ENCODE measurements at regions not wholly inside any gene's neighbourhood (a gene's known extent, or its start where the extent isn't known, plus 50 kb on each side); places are given as distances from the start of the nearest gene placed in this dataset.
"Not testable (repeated sequence)": the region's sequence is repeated elsewhere in the genome, so short reads cannot be mapped to it uniquely, and the experiment has no call there.

DNA sequence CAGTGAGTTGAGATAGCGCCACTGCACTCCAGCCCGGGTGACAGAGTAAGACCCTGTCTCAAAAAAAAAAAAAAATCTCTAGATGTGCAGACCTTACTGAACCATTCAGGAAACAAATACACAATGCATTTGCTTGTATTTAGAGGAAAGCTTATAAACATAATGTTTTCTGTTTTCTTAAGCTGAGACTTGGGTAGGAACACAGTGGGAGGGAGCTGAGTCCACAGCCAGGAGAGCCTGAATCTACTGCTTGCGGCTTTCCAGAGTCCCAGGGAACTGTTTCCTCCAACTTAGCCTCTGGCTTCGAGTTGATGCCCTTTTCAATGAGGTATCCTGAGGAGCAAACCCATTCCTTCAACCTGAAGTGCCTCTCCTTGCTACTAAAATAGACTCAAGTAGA lies 83.0 kb upstream of the PITRM1 start:
- DNase-seq (ENCODE audit: low read depth in 3 of 3, low spot score in 2 of 3) = no peak

DNA sequence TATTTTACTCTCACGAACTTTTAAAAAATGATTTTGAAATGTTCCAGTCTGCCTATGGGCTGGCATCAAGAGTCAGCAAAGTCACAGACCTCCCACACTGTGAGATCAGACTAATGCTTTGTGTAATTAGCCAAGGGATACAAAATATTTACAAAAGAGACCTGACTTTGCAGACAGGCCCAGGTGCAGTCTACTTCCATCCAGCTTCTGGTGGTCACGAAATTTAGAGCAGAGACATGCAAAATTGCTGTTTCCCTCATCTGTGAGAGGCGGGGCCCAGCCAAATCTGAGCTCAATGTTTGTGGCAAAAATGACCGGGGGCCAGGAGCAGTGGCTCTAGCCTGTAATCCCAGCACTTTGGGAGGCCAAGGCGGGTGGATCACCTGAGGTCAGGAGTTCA lies 82.5 kb upstream of the PITRM1 start:
- no peak for DNase-seq (ENCODE audit: low read depth in 3 of 3, low spot score in 2 of 3)

DNA sequence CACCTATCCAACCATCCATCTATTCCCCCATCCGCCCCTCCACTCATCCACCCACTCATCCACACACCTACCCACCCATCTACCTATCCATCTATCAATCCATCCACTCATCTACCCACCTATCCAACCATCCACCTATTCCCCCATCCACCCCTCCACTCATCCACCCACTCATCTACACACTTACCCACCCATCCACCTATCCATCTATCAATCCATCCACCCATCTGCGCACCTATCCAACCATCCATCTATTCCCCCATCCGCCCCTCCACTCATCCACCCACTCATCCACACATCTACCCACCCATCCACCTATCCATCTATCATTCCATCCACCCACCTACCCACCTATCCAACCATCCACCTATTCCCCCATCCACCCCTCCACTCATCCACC lies 81.4 kb upstream of the PITRM1 start:
- DNase-seq (ENCODE audit: low read depth in 3 of 3, low spot score in 2 of 3) = not testable (repeated sequence)

DNA sequence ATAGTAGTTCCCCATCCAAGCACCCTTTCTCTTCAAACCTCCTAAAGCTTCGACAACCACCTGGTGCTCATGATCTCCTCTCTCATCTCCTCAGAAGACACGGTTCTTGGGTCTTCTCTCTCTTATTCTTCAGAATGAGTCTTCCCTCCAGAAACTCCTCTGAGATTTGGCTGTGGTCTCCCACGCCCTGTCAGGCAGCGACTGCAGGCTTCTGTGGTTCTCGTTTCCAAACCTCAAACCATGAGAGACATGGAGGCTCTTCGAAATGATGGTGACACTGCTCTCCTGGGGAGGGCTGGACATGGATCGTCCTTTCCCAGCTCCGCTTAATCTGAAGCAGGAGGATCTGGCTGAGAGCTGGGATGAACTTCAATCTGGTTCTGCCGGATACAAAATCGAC lies 78.6 kb upstream of the PITRM1 start:
- no peak for DNase-seq (ENCODE audit: low read depth in 3 of 3, low spot score in 2 of 3)

DNA sequence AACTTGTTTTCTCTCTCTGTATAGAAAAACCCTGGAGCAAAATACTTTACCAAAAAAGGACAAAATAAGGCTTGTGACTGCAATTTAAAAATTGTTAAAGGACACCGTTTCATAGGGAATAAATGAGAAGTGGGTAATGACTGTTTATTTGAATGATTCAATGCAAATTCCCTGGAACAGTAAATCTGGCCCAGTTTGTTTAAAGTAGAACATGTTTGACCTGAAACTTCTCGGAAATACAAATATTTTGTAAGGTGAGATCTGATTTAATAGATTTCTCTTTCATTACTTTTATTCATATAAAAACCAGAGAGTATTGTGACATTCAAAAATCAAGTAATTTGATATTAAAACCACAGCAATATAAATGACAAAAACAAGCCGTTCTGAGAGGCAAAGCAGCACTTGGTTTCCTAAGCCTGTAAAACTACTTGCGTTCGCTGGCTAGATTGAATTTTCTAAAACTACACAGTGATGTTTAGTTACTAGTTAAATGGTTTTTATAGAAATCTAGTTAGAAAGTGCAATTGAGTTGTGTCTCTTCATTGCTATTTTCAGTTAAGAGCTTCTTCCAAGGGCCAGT lies 76.8 kb upstream of the PITRM1 start:
- DNase-seq (ENCODE audit: low read depth in 3 of 3, low spot score in 2 of 3) = no peak

DNA sequence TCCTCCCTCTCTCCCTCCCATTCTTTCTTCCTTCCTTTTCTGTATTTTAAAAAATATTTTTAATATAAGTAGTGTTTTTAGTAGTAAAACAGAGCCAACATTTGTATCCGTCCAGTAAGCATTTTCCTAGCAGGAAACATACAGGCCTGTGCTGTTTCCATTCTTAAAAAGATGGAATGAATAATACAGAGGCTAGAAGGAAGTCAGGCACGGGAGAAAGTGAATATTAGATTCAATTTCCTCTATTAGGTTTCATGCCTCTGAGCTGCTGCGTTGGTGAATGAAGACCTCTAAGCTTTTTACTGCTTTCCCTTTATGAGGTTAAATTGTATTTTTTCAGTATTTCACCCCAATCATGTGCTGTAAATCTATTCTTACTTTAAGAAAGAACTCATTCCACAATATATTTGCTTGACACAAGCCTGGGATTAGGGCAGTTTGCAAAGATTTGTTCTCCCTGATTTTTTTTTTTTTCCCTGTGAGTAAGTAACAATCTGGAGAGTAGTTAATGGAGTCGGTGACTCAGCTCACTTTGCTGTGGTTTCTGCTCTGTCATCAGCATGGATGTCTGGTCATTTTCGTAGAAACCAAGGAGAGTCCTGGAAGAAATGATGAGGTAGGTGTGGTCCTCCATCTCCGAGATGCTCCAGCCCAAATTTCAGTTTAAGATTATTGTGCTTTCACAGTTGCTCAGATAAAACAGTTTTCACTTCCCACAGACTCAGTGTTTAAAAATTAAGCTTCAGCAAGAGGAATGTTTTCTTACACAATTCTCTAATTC lies 76.1 kb upstream of the PITRM1 start:
- no peak for DNase-seq (ENCODE audit: low read depth in 3 of 3, low spot score in 2 of 3)

DNA sequence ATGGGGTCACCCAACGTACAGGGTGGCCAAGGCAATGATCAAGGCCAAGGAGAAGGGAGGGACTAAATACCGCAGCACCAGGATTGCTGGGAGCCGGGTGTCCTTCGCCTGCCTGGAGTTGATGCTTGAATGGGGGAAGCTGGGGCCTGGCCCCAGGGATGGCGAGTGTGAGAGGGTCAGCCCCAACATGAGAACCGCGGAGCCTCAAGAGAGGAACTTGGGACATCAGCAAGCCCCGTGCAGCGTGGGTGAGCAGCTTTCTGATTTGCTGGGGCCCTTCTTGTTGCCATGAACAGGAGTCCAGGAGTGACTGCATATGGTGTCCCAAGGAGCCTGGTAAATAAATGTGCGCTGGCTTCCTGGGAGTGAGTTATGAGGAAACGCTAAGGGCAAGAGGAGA lies 72.8 kb upstream of the PITRM1 start:
- DNase-seq (ENCODE audit: low read depth in 3 of 3, low spot score in 2 of 3) = no peak

DNA sequence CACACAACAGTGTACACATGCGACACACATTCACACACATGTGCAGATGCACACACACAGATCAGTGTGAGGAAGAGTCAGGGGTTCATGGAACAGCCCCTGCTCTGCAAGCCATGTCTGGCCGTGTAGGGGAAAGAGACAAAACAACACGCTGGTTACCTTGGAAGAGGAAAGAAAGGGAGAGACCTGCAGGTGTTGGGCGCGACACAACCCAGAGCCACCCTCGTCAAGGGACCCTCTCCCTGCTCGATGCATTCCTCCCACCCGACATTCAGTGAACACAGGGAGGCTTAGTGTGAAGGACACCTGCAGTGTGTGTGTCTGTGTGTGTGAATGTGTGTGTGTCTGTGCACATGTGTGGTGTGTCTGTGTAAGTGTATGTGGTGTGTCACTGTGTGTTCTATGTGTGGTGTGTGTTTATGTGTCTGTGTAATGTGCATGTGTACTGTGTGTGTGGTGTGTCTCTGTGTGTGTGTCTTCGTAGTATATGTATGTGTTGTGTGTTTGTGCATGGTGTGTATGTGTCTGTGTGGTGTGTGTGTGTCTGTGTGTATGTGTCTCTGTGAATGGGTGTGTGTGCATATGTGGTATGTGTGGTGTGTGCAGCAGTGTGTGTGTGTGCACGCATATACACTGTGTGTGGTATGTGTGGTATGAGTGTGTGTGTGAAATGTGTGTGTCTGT lies 69.5 kb upstream of the PITRM1 start:
- DNase-seq (ENCODE audit: low read depth in 3 of 3, low spot score in 2 of 3) = no peak

DNA sequence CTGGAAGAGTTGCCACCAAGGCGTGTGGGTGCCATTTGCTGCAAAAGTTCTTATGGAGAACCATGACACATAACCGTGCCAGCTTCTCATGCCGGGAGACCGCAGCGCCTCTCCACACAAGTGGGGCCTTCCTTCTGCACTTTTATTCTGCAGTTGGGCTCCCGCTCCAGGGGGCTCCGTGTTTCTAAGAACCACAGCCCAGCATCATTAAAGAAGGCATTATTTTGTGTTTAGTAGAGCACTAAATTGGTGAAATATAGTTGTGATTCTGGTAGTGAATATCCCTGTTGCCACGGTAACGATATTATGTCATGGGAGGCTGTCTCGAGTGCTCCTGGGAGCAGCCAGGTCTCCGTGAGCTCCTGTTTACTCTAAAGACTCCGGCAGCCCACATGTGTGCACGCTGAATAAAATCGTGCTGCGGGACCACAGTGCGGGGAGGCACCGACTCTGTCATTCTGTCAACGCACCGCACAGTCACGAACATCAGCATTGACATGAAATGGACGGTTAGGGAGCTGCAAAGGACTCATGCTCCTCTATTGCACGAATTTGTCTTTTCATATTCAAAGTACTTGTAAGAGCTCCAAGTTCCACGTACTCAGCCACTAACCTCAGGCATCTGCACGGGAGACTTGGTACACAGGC lies 68.8 kb upstream of the PITRM1 start:
- DNase-seq (ENCODE audit: low read depth in 3 of 3, low spot score in 2 of 3) = no peak

DNA sequence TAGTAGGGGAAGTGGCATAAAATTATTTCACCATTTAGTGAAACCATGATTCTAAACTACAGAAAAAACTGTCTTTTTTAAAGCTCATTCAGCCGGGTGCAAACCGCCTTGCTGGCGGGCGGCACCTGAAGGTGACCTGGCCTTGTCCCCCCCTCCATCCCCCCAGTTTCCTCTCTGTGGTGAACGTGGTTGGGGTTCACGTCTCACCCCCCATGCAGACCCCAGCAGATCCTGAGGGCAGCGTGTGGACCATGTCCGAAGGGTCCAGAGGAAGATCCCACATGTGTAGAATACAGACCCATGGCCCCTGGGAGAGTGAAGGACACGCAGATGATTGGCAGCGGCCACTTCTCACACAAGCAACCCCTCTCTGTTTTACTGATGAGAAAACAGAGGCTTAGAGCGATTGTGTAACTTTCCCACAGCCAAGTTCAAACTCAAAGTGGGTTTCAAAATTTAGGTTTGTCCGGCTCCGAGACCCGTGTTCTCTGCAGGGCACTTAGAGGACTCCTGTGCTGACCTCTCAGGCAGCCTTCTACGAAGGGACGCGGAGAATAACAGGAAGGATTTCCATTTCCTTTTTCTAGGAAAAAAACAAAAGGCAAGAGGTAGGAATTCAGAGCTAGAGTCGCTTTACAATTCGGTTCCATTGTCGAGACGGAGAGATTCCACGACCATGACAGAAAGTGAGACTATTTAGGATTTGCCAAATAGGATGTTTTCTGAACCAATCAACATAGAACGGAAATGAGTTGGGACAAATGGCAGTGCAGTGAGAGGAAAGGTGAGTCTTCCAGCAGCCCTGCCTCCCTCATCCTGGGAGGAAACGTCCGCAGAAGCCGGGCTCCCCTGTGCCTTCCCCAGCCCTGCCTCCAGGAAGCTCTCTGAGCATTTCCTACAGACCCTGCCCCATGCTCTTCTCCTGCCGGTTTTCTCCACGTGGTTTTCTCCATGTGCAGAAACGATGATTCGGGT lies 67.6 kb upstream of the PITRM1 start:
- no peak for DNase-seq (ENCODE audit: low read depth in 3 of 3, low spot score in 2 of 3)

DNA sequence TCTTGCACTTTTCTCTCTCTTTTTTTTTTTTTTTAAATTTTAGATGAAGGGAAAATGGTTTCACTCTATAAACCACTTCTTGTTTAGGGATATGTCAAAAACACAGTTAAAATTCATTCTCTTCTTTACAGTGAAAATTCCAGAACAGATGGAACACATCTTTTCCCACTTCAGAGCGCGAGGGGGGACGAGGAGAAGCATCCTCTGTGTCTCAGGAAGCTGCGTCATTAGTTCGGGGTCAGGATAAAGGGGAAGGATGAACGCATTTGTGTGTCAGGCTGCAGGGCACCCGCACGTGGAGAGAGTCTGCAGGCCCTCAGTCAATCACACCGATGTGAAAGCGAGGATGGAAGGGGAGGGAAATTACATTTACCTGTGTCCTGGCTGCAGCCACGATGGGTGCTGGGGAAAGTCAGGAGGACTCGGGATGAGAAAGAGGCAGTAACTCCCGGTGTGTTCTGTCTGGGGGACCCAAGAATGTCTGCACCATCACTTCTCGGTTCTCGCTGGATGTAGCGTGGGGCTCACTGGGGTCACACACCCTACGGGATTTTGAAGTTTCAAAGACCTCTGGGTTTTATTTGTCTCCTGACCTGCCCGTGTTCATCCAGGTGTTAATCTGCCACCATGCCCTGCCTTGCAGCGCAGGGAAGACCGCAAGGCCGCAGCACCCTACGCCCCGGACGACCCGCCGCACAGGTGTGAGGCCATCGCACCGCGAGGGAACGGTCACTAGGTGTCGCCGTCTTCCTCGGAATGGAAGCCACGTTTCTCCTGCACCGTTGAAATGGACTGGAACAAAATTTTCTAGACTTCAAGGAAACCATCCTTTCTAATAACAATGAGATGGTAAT lies 66.7 kb upstream of the PITRM1 start:
- no peak for DNase-seq (ENCODE audit: low read depth in 3 of 3, low spot score in 2 of 3)

DNA sequence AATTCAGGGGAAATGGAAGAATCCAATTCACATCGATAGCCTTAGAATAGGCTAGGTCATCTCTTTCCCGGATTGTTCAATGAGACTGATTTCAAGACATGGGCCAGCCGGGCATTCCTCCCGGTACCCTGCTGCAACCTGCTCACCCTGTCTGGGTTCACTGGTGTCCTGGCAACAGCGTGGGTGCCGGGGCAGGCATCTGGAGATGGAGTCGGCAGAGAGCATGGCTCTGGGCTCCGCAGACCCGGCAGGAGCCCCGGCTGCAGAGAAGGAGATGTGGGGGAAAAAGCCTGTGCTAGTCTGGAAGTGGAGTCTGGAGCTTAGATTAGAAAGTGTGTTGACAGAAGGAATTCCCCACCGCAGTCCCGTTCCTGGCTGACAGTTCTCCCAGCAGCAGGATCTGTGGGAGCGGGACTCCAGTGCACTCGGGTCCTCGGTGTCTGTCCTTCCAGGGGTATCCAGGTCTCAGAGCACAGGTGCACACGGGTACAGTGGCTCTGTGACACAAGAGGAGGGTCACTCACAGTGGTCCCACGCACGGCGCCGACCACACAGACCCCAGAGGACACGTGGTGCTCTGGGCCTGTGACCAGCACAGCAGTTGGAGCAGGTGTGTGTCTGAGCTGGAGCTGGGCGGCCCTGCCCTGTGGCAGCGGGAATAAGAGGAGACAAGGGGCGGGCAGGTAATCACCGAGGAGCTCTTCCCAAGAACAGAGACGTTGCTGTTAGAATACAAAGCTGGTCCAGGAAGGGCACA lies 65.7 kb upstream of the PITRM1 start:
- DNase-seq (ENCODE audit: low read depth in 3 of 3, low spot score in 2 of 3) = no peak

DNA sequence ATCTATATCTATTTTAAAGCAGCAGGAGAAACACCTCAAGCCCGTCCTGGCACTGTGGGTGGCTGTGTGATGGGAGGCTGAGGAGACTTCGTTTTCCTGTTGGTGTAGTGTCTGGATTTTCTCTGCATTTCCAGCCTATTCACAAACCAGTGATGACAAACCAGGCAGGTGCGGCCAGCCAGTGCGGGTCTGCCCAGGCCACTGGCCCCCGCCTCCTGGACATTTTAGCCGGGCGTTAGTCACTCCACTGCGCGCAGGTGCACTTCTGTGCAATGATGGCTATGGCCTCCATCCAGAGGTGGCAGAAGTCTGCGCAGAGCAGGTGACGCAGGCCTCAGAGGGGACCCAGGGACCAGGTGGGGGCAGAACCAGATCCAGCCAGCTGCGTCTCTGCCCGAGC lies 64.9 kb upstream of the PITRM1 start:
- no peak for DNase-seq (ENCODE audit: low read depth in 3 of 3, low spot score in 2 of 3)

DNA sequence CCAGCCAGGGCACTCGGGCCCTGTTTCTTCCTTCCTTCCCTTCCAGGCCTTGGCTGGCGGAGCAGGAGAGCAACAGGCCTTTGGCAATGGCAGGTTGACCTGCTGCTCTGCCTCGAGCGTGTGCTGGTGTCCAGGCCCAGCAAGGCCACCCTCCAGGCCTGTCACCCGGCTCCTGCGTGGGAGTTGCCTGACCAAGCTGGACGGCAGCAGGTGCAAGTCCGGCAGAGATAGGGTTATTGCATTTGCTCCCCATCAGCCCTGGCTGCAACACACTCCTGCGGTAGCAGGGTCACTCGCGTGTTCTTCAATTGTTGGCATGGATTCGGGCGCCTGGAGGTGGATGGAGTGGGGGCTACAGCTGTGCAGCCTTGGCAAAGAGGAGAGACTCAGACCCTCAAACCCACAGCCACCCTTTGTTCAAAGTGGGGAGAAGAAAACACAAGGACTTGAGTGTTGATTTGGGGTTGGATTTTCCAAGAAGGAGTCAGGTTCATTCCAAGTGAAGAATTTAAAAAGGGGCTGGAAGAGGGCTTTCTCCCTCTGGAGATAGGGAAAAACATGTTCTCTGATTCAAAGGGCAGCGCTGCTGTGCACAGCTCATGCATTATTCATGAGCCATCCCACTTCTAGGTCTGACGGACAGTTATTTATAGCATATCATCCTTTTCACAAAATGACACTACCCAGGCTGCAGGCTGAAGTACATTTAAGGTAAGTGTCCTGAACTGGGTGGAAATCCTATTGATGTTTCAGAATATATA lies 64.2 kb upstream of the PITRM1 start:
- DNase-seq (ENCODE audit: low read depth in 3 of 3, low spot score in 2 of 3) = no peak

DNA sequence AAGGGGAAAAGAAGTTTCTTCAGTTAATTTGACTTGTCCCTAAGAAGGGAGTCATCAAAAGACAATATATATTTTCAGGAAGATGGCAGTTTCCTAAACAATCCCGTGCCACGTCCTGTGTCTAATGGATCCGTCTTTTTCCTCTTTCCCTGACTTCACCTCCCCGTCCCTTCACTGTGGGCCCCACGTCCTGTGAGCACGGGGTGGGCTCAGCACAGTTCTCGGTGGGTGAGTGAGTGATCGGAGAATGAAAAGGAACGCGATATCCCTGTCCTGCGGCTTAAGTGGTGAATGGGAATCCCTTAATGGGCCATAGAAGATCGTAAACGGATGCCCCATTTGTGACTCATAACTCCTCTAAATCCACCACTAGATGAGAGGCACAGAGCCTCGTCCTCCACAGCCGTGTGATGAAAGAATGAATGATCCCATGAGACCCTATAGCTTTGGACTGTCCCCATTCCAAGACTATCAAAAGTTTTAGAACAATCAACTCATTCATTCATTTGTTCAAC lies 63.5 kb upstream of the PITRM1 start:
- no peak for DNase-seq (ENCODE audit: low read depth in 3 of 3, low spot score in 2 of 3)

DNA sequence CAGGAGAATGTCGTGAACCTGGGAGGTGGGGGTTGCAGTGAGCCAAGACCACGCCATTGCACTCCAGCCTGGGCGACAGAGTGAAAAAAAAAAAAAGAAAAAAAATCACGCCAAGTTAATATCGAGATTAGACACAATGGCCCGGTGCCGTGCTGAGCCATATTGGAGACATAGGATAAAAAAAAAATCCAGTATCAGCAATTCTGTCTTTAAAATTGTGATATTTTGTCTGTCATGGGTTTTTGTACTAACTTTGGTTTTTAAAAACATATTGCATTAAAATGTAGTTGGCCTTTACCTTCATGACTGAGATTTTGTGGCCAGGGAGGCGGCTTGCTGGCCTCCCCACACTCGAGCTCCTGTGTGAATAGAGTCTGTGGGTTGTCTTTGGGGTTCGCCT lies 62.8 kb upstream of the PITRM1 start:
- no peak for DNase-seq (ENCODE audit: low read depth in 3 of 3, low spot score in 2 of 3)

DNA sequence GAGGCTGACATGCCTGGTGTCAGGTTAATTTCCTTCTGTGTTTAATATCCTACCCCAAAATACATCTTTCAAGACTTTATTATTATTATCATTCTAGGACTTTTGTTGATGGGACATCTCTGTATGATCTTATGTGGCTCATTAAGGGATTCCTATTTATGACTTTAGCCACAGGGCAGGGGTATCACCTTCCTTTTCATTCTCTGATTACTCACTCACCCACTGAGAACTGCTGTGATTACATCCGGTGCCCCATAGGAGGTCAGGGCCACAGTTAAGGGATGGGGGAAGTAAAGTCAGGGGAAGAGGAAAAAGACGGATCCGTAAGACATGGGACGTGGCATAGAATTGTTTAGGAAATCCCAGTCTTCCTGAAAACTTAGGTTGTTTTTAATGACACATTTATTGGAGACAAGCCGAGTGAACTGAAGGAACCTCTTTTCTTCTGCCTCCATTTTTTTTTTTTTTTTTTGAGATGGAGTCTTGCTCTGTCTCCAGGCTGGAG lies 61.0 kb upstream of the PITRM1 start:
- DNase-seq (ENCODE audit: low read depth in 3 of 3, low spot score in 2 of 3) = no peak

Measured in right renal cortex interstitium (tissue), 3 donors.